ENCODE measurements at regions not wholly inside any gene's neighbourhood (a gene's known extent, or its start where the extent isn't known, plus 50 kb on each side); places are given as distances from the start of the nearest gene placed in this dataset.

GRCh38 chr12:60094436-60094835 is 498.6 kb downstream of the SLC16A7 start:
- Histone ChIP-seq H3K79me2 (ENCODE audit: insufficient read depth, low read length) (no peaks in the 10 kb centered on the region), H3K9me2 (replicated peaks; ENCODE audit: low read depth, low read length) (no peaks in the 10 kb centered on the region), H3K9ac (ENCODE audit: low read depth, low read length, poor library complexity, severe bottlenecking) (no peak overlapping the region), H3K9me3 (ENCODE audit: insufficient read depth, low read depth, low read length) (no peaks in the 10 kb centered on the region), H4K20me1 (ENCODE audit: insufficient read depth, low read length, poor library complexity, severe bottlenecking) (no peaks in the 10 kb centered on the region), H3F3A (ENCODE audit: low read depth) (no peaks in the 10 kb centered on the region), H3K27me3 (ENCODE audit: insufficient read depth, low read length, poor library complexity, severe bottlenecking) (no peaks in the 10 kb centered on the region), H3K36me3 (ENCODE audit: insufficient read depth, low read length) (no peaks in the 10 kb centered on the region), H3K4me3 (ENCODE audit: low read length, poor library complexity, severe bottlenecking) (no peak overlapping the region), H3K4me1 (ENCODE audit: insufficient read depth, low read length, poor library complexity, severe bottlenecking) (no peaks in the 10 kb centered on the region), H2AFZ (ENCODE audit: low read length) (no peak overlapping the region), H3K4me2 (ENCODE audit: low read depth, low read length, poor library complexity, severe bottlenecking) (no peak overlapping the region)
- TF ChIP-seq EZH2phosphoT487 (IDR thresholded peaks at IDR 0.05; ENCODE audit: borderline replicate concordance), result no peak
- TF ChIP-seq, protein P1, sequence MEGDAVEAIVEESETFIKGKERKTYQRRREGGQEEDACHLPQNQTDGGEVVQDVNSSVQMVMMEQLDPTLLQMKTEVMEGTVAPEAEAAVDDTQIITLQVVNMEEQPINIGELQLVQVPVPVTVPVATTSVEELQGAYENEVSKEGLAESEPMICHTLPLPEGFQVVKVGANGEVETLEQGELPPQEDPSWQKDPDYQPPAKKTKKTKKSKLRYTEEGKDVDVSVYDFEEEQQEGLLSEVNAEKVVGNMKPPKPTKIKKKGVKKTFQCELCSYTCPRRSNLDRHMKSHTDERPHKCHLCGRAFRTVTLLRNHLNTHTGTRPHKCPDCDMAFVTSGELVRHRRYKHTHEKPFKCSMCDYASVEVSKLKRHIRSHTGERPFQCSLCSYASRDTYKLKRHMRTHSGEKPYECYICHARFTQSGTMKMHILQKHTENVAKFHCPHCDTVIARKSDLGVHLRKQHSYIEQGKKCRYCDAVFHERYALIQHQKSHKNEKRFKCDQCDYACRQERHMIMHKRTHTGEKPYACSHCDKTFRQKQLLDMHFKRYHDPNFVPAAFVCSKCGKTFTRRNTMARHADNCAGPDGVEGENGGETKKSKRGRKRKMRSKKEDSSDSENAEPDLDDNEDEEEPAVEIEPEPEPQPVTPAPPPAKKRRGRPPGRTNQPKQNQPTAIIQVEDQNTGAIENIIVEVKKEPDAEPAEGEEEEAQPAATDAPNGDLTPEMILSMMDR (conservative IDR thresholded peaks at IDR 0.05; ENCODE audit: low read length), result no peak

GRCh38 chr12:60096727-60097126 is 500.9 kb downstream of the SLC16A7 start:
- Histone ChIP-seq H3K9me2 (replicated peaks; ENCODE audit: low read depth, low read length) (no peaks in the 10 kb centered on the region), H3K36me3 (ENCODE audit: insufficient read depth, low read length) (no peaks in the 10 kb centered on the region), H4K20me1 (ENCODE audit: insufficient read depth, low read length, poor library complexity, severe bottlenecking) (no peaks in the 10 kb centered on the region), H3K4me2 (ENCODE audit: low read depth, low read length, poor library complexity, severe bottlenecking) (no peak overlapping the region), H3K9ac (ENCODE audit: low read depth, low read length, poor library complexity, severe bottlenecking) (no peak overlapping the region), H3K27me3 (ENCODE audit: insufficient read depth, low read length, poor library complexity, severe bottlenecking) (no peaks in the 10 kb centered on the region), H2AFZ (ENCODE audit: low read length) (no peak overlapping the region), H3F3A (ENCODE audit: low read depth) (no peaks in the 10 kb centered on the region), H3K4me3 (ENCODE audit: low read length, poor library complexity, severe bottlenecking) (no peak overlapping the region), H3K4me1 (ENCODE audit: insufficient read depth, low read length, poor library complexity, severe bottlenecking) (peaks cover 5% of the 10 kb centered on the region), H3K79me2 (ENCODE audit: insufficient read depth, low read length) (no peaks in the 10 kb centered on the region), H3K9me3 (ENCODE audit: insufficient read depth, low read depth, low read length) (no peaks in the 10 kb centered on the region; the same call in 1 of the 2 replicates)
- TF ChIP-seq EZH2phosphoT487 (IDR thresholded peaks at IDR 0.05; ENCODE audit: borderline replicate concordance), result no peak
- TF ChIP-seq, protein P1 (conservative IDR thresholded peaks at IDR 0.05; ENCODE audit: low read length), result no peak

DNA sequence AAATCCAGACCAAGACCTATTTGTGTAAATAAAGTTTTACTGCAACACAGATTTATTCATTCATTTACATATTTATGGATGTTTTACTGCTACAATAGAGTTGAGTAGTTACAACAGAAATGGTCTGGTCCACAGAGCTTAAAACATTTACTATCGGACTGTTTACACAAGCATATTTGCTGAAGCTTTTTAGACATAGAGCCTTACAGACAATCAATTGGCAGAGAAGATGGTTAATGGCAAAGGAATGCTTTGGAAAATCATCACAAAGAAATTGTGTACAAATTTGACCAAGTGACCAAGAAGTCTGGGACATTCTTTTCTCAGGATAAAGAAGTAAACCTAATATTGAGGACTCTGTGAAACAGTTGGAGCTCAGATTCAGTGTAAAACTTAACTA is 504.3 kb downstream of the SLC16A7 start:
- no peaks in the 10 kb centered on the region for H4K20me1 ChIP-seq (ENCODE audit: insufficient read depth, low read length, poor library complexity, severe bottlenecking)
- no peak overlapping the region for H3K4me2 ChIP-seq (ENCODE audit: low read depth, low read length, poor library complexity, severe bottlenecking)
- no peak overlapping the region for H2AFZ ChIP-seq (ENCODE audit: low read length)
- H3K27me3 ChIP-seq (ENCODE audit: insufficient read depth, low read length, poor library complexity, severe bottlenecking), result no peaks in the 10 kb centered on the region
- H3K4me3 ChIP-seq (ENCODE audit: low read length, poor library complexity, severe bottlenecking), result no peak overlapping the region
- peaks cover 5% of the 10 kb centered on the region for H3K4me1 ChIP-seq (ENCODE audit: insufficient read depth, low read length, poor library complexity, severe bottlenecking)
- no peaks in the 10 kb centered on the region for H3F3A ChIP-seq (ENCODE audit: low read depth)
- no peaks in the 10 kb centered on the region for H3K9me2 ChIP-seq (replicated peaks; ENCODE audit: low read depth, low read length)
- TF ChIP-seq, protein P1 (conservative IDR thresholded peaks at IDR 0.05; ENCODE audit: low read length), result no peak
- no peak for TF ChIP-seq EZH2phosphoT487 (IDR thresholded peaks at IDR 0.05; ENCODE audit: borderline replicate concordance)
- no peaks in the 10 kb centered on the region for H3K36me3 ChIP-seq (ENCODE audit: insufficient read depth, low read length)
- H3K9ac ChIP-seq (ENCODE audit: low read depth, low read length, poor library complexity, severe bottlenecking), result no peak overlapping the region
- no peaks in the 10 kb centered on the region for H3K79me2 ChIP-seq (ENCODE audit: insufficient read depth, low read length)
- H3K9me3 ChIP-seq (ENCODE audit: insufficient read depth, low read depth, low read length), result no peaks in the 10 kb centered on the region; the same call in 1 of the 2 replicates

Measured in Loucy (cell line).